GM10248 (cell line): ENCODE measurements at regions not wholly inside any gene's neighbourhood (a gene's known extent, or its start where the extent isn't known, plus 50 kb on each side); places are given as distances from the start of the nearest gene placed in this dataset.

Source experiments
- CTCF ChIA-PET: fragments of 300-600 bp; sonication (Branson Sonifier 250); formaldehyde crosslinking; extraction: SDS; loops from one replicate; lab custom pipeline; 2021; ENCODE audit warnings: antibody characterized with exemption; lab: Yijun Ruan, JAX
- POLR2A ChIA-PET: fragments of 350-650 bp; sonication (Branson Sonifier 250); formaldehyde crosslinking; extraction: SDS; loops from one replicate; lab custom pipeline; 2020; ENCODE audit warnings: antibody characterized with exemption; lab: Yijun Ruan, JAX
- DNase-seq: peaks from one replicate; pipeline ENCODE4 v3.0.0; 2012; ENCODE audit errors: extremely low spot score
- TF ChIP-seq, protein P1 (sequence below): IDR thresholded peaks from 2 replicates; pipeline ENCODE4 v1.5.1; 2012; ENCODE audit warnings: mild to moderate bottlenecking, low read depth; ENCODE audit errors: extremely low read depth, missing control alignments, control extremely low read depth

DNA sequence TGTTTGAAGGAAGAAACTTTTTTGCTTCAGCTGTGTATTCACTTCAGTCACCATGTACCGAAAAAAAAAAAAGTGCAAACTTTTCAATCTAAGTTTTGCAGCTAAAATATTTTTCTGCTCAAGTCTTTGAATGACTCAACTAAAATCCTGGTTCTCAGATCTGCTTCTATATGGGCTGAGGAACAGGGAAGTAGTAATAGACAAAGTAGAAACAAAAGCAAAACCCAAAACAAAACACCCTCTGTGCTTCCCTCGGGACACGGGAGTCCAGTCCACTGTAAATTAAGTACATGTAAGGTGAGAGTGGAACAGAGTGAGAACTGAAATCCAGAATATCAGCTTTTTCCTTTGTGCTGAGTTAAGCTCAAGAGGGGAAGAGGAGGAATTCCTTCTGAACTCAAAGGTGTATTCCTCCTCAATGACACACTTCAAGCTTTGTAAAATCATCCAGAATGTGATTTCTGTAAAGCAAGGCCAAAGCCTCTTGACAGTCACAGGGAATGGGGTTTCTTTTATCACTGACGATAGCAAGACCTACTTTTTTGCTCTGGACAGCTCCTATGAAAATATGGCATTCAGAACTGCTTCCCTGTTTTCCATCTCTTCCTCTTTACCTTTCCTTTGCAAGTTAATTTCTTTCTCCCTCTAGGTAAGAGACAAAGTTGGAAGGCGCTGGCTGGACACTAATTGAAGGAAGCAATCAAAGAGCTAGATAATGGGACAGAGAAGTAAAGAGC is 433.5 kb upstream of the MMADHC start:
- ChIA-PET CTCF (interaction anchor here (0.8 to 2.0 kb wide), 4 partner anchors 14 to 42 kb away, joined by 3 to 11 read pairs (median 3); no protein-coding TSS in a partner anchor), POLR2A (no interaction called here)
- DNase-seq = no peak
- TF ChIP-seq, protein P1, sequence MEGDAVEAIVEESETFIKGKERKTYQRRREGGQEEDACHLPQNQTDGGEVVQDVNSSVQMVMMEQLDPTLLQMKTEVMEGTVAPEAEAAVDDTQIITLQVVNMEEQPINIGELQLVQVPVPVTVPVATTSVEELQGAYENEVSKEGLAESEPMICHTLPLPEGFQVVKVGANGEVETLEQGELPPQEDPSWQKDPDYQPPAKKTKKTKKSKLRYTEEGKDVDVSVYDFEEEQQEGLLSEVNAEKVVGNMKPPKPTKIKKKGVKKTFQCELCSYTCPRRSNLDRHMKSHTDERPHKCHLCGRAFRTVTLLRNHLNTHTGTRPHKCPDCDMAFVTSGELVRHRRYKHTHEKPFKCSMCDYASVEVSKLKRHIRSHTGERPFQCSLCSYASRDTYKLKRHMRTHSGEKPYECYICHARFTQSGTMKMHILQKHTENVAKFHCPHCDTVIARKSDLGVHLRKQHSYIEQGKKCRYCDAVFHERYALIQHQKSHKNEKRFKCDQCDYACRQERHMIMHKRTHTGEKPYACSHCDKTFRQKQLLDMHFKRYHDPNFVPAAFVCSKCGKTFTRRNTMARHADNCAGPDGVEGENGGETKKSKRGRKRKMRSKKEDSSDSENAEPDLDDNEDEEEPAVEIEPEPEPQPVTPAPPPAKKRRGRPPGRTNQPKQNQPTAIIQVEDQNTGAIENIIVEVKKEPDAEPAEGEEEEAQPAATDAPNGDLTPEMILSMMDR = no peak

GRCh38 chr2:150020221-150020620 is 432.6 kb upstream of the MMADHC start:
- POLR2A ChIA-PET = no interaction called here
- DNase-seq = no peak
- CTCF ChIA-PET = no interaction called here
- TF ChIP-seq, protein P1 = no peak

GRCh38 chr2:150019063-150019462 is 431.5 kb upstream of the MMADHC start:
- DNase-seq = no peak
- TF ChIP-seq, protein P1 = no peak
- ChIA-PET CTCF (no interaction called here), POLR2A (no interaction called here)

- TF ChIP-seq, protein P1 = no peak
- CTCF ChIA-PET = no interaction called here
- POLR2A ChIA-PET = no interaction called here
- no peak for DNase-seq
These were observed 425.4 kb upstream of the MMADHC start for GRCh38 chr2:150012986-150013385.

- CTCF ChIA-PET = no interaction called here
- DNase-seq = no peak
- POLR2A ChIA-PET = no interaction called here
- TF ChIP-seq, protein P1 = no peak
These were observed 423.7 kb upstream of the MMADHC start for GRCh38 chr2:150011161-150011730.

DNA sequence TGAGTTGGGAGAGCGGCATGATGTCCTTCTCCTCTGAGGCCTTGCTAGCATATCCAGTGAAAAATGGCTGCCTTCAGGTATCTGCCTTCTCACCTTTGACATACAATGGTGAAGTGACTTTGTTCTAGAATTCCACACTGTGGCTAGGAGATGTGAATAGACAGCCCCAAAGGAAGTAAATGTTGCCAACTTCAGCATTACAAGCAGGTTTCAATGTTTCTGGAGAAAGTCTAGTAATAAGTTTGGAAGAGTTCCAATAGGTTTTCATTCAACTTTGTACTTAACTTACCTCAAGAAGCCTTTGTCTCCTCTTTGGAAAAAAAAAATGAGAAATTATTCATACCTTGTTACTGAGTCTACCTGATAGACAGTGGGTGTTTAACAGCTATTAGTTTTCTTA is 421.3 kb upstream of the MMADHC start:
- CTCF ChIA-PET = interaction anchor here (1.1 kb wide), 1 partner anchor 20 kb away, joined by 3 read pairs; no protein-coding TSS in a partner anchor
- POLR2A ChIA-PET = no interaction called here

More for the DNA sequence above, 421.3 kb upstream of the MMADHC start:
- no peak for DNase-seq
- TF ChIP-seq, protein P1 = no peak
